ES-I3 (cell line): ENCODE measurements at regions not wholly inside any gene's neighbourhood (a gene's known extent, or its start where the extent isn't known, plus 50 kb on each side); places are given as distances from the start of the nearest gene placed in this dataset.

Experiments
- H3K36me3 ChIP-seq: 2 replicates; pipeline ENCODE4 v1.6.1; 2013; ENCODE audit warnings: mild to moderate bottlenecking, low read length, control low read depth, moderate library complexity; ENCODE audit not compliant: insufficient read depth
- H3K4me1 ChIP-seq: 2 replicates; pipeline ENCODE4 v1.6.1; 2013; ENCODE audit warnings: mild to moderate bottlenecking, control low read depth, low read length; ENCODE audit not compliant: insufficient read depth
- H3K9ac ChIP-seq: 2 replicates; pipeline ENCODE4 v1.6.1; 2013; ENCODE audit warnings: low read depth, mild to moderate bottlenecking, low read length, moderate library complexity
- H3K9me3 ChIP-seq: 2 replicates; pipeline ENCODE4 v1.6.1; 2013; ENCODE audit warnings: mild to moderate bottlenecking, low read length, moderate library complexity; ENCODE audit not compliant: control insufficient read depth, insufficient read depth

DNA sequence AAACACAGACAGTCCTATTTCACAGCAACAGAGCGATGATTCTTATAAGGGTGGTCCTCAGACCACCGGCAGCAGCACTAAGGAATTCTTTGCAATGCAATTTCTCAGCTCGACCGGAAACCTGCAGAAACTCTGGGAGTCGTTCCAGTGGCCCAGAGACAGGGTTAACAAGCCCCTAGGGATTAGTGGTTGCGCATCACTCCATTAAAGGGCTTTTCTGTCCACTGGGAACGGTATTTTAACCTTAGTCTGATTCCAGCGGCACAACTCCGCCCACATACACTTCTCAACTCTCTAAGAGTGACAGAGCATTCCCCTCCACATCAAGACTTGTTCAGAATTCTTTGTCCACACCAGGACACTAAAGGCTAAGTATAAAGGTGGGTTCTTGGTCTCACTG is 341.5 kb downstream of the TFAP2A start:
- Histone ChIP-seq H3K9me3 (no peaks in the 10 kb centered on the region), H3K9ac (no peak overlapping the region), H3K4me1 (no peaks in the 10 kb centered on the region), H3K36me3 (no peaks in the 10 kb centered on the region)

DNA sequence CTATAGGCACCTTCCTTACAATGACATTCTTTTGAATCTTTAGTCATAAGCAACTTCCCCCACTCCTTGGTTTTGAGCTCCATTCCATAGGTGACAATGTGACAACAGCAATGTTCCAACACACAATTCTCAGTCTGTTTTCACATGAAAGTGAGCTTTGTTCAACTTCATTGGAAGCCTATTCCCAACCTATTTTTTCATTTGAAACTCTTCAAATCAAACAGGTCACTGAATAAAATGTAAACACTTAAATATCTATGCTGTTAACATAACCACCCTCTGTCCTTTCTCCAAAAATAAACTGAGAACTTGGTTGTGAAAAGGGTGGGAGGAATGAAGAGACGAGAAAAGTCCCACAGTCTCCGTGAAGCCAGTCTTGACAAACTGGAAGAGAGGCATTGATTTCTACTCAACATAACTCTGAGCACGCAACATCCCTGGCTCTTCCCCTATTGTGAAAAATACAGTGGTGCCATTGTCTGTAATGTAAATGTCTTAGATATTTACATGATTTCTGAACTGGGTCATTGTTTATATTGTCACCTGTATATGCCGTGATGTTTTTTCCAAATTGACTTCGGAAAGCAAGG is 343.1 kb downstream of the TFAP2A start:
- Histone ChIP-seq H3K4me1 (no peaks in the 10 kb centered on the region), H3K9me3 (no peaks in the 10 kb centered on the region), H3K9ac (no peak overlapping the region), H3K36me3 (no peaks in the 10 kb centered on the region)

DNA sequence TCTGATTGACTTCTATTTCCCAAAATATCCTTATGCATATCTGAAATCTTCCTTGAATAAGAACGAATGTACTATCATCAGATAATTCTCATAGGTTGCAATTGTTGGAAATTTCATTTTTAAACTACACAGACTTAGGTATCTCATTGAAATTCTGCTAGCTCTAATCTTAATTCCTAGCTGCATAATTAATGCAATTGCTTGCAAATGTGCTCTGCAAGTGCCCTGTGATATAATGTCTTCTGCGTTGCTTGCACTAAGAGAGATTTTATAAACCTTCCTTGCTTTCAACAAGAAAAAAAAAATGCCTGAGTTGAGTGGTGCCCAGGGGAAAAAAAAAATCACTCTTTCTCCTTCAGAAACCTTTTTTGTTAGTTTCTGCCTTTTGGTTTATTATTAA is 354.9 kb downstream of the TFAP2A start:
- H3K9me3 ChIP-seq = no peaks in the 10 kb centered on the region
- peaks cover 9% of the 10 kb centered on the region; the same call in 1 of the 2 replicates for H3K4me1 ChIP-seq
- no peaks in the 10 kb centered on the region for H3K36me3 ChIP-seq
- no peak overlapping the region for H3K9ac ChIP-seq

DNA sequence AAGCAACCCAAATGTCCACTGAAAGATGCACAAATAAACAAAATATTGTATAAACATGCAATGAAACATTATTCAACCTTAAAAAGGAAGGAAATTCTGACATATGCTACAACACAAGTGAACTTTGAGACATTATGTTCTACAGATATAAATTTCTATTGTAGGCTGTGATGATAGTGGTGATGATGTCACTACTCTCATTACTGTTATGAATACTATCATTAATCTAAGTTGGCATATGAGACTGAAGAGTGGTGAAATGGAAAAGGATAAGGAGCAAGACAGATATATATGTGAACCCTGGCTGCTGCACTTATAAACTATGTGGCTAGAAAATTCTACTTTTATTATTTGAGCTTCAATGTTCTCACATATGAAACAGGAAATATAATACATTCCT is 360.2 kb downstream of the TFAP2A start:
- Histone ChIP-seq H3K9ac (no peak overlapping the region), H3K9me3 (no peaks in the 10 kb centered on the region), H3K4me1 (no peaks in the 10 kb centered on the region), H3K36me3 (no peaks in the 10 kb centered on the region)

DNA sequence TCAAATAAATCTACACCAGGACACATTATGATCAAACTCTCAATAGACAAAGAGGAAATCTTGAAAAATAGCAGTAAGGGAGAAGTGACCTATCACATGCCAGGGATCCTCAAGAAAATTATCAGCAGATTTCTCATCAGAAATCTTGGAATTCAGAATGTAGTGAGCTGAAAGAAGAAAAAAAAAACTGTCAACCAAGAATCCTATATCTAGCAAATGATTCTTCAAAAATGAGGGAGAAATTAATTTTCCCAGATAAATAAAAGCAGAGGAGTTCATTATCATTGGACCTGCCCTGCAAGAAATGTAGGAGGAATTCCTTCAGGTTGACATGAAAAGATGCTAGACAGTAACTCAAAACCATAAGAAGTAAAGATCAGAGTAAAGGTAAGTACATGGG is 363.6 kb downstream of the TFAP2A start:
- H3K9ac ChIP-seq = no peak overlapping the region
- no peaks in the 10 kb centered on the region for H3K36me3 ChIP-seq
- H3K4me1 ChIP-seq = no peaks in the 10 kb centered on the region
- no peaks in the 10 kb centered on the region for H3K9me3 ChIP-seq

DNA sequence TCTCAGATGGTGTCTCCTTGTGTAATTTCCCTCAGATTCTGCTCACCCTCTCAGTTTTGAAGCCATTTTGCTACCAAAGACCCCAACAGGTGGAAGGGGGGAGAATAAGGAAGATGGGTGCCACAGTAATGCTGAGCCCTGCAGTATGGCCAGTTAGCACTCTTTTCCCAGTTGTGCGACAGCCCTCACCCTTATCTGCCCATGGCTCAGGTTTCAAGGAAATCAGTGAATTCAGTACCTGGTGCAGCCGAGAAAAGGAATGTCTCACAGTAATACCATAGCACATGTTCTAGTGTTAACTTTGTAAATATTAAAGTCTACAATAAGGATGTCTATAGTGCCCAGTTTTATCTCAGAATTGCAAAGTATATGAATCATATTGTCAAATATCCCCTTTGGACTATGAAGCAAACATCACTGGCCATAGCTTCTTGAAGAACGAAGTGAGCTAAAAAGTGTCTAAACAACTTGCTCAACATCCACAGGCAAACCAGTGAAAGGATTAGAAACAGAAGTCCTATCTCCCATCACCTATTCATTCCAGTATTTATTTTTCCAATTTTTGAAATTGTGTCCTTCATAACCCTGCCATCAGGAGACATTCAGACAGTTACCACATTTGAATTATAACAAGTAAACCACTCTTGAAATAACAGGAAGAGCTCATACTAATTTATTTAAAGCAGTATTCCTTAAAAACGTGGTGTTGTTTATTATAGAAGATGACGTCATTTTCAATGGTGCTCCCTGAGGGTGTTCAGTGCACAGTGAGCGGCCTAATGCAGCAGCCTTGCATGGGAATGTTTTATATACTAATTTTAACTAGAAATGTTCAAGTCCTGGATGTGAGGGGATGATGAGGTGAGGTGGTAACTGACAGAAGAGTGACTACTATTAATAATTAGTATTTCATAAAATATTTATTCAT is 366.2 kb downstream of the TFAP2A start:
- Histone ChIP-seq H3K4me1 (no peaks in the 10 kb centered on the region), H3K9me3 (no peaks in the 10 kb centered on the region), H3K36me3 (no peaks in the 10 kb centered on the region), H3K9ac (no peak overlapping the region)

DNA sequence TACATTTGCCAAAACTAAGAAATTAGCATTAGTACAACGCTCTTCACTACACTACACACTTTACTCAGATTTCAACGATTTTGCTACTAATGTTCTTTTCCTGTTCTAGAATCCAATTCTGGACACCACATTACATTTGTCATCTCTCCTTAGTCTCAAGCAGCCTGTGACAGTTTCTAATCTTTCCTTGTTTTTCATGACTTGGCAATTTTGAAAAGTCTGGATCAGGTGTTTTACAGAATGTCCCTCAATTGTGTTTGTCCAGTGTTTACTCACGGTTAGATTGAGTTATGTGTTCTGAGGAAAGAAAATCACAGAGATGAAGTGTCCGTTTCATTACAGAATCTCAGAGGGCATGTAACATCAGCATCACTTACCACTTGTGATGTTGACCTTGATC is 372.6 kb downstream of the TFAP2A start:
- Histone ChIP-seq H3K9me3 (no peaks in the 10 kb centered on the region), H3K9ac (no peak overlapping the region), H3K36me3 (no peaks in the 10 kb centered on the region), H3K4me1 (no peaks in the 10 kb centered on the region)

DNA sequence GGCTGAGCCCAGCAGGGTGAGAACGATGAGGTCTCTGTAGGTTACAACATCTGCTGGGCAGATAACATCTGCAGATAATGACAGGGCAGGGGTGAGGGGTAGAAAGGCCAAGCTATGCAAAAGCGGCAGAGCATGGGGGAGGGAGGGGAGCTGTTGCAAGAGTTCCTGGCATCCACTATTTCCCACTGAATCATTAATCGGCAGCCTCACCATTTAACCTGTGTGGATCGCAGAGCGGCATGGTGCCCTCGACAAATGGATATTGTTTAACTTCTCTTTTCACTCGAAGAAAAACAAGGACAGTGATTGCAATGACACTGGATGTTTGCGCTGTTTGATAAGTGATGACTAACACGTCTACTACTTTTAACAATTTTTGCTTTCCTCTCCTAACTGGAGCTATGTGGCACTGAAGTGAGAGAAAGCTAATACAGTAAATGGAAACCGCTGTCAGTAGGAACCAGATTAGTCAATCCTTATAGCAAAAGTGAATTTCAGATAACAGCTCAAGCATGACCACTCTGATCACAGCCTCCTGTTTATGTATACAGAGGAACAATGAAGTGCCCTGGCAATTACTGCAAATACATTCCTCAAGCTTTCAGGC is 381.5 kb downstream of the TFAP2A start:
- no peak overlapping the region for H3K9ac ChIP-seq
- H3K9me3 ChIP-seq = no peaks in the 10 kb centered on the region
- H3K4me1 ChIP-seq = peaks cover 9% of the 10 kb centered on the region; the same call in 1 of the 2 replicates
- no peaks in the 10 kb centered on the region for H3K36me3 ChIP-seq

DNA sequence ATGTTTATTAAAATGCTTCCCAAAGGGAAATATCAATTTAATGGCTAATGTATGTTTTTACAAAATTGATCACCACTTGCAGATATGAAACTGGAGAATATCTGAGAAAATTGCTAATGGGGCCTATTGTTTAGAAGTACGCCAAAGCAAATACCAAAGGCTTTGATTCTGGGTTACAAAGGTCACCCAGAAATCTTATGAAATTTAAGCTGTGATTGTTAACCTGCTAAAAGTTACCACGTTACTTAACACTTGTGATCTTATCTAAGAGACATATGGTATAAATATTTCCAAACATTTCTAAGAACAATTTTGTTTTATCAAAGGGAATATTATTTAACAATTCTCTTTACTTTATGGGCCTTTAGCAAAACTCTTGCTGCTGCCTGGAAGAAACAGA is 383.3 kb downstream of the TFAP2A start:
- no peaks in the 10 kb centered on the region for H3K36me3 ChIP-seq
- H3K4me1 ChIP-seq = peaks cover 9% of the 10 kb centered on the region; the same call in 1 of the 2 replicates
- H3K9ac ChIP-seq = no peak overlapping the region
- no peaks in the 10 kb centered on the region for H3K9me3 ChIP-seq

DNA sequence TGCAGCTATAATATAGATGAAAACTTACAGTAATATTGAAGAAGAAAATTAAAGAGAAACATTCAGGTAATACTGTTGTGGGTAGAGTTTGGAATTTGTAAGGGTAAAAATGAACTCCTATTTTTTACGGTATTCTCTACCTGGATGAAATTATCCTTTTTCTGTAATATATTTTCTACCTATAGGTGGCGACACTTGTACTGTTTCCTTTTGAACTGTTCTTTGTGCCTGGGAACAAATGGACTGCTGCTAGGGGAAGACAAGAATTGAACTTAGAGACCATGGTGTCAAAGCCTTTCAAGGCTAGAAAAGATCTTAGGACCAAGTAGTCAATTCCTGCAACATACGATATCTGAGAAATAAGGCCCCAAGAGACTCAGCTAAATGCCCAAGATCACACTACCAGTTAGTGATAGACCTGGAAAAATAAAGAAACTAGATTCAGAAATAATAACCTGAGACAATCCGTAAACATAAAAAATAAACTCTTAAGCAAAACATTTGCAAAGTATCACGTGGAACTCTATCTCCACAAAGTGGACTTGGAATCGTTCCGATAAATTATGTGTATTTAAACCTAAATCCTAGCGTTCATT is 383.8 kb downstream of the TFAP2A start:
- Histone ChIP-seq H3K36me3 (no peaks in the 10 kb centered on the region), H3K9ac (no peak overlapping the region), H3K9me3 (no peaks in the 10 kb centered on the region), H3K4me1 (peaks cover 9% of the 10 kb centered on the region; the same call in 1 of the 2 replicates)

DNA sequence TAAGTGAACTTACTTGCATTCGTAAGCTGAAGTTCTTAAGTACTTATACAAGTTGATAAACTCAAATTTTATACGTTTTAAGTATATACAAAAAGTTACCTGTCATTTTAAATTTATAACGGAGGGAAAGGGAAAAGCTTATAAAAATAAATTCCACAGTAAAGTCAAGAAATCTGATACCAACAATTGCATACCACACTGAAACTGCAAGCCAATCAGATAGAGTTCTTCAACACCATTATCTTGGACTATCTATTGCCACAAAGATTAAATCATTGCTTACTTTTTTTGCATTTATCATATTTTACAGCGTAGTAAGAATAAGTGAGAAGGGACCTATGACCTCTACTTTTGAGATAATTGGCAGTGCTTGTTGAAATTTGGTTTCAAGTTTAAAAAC is 386.7 kb downstream of the TFAP2A start:
- no peaks in the 10 kb centered on the region for H3K9me3 ChIP-seq
- peaks cover 4% of the 10 kb centered on the region; the same call in 1 of the 2 replicates for H3K4me1 ChIP-seq
- H3K36me3 ChIP-seq = no peaks in the 10 kb centered on the region
- H3K9ac ChIP-seq = no peak overlapping the region

DNA sequence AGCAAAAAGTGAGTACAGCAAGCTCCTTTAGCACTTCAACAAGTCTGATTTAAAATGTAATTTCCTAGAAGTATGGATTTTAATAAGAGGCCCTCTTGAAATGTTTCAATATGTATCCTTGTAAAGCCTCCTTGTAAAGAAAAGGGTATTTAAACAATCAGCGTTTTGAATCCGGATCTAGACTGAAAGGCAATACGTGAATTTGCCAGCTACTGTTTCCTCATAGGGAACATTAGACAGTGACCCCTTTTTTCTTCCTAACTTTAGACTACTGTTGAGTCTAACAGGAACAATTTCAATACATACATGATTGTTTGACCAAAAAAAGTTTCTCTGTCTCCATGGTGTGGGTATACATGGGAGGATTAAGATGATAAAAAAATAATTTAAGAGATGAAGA is 395.0 kb downstream of the TFAP2A start:
- Histone ChIP-seq H3K4me1 (no peaks in the 10 kb centered on the region), H3K9me3 (no peaks in the 10 kb centered on the region)

DNA sequence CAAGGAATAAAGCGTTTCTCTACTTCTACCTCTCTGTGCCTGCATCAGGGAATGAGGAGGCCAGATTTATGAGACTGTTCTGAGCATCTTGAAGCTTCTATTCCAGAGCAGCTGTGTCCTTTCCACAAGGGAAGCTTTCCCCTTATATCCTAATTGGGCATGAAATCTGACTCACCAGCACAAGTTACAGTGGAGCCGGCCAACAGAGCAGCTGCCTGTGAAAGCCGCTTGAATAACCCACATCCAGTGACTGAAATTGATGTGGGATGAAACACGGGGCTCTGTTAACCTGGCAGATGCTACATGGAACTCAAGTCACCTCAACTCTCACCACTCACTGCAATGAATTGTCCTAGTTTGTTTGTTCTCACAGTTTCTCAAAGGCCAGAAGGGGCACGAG is 400.3 kb downstream of the TFAP2A start:
- no peaks in the 10 kb centered on the region for H3K36me3 ChIP-seq
- H3K9me3 ChIP-seq = no peaks in the 10 kb centered on the region
- no peaks in the 10 kb centered on the region for H3K4me1 ChIP-seq
- H3K9ac ChIP-seq = no peak overlapping the region

More for the DNA sequence above, 395.0 kb downstream of the TFAP2A start:
- Histone ChIP-seq H3K36me3 (no peaks in the 10 kb centered on the region), H3K9ac (no peak overlapping the region)

DNA sequence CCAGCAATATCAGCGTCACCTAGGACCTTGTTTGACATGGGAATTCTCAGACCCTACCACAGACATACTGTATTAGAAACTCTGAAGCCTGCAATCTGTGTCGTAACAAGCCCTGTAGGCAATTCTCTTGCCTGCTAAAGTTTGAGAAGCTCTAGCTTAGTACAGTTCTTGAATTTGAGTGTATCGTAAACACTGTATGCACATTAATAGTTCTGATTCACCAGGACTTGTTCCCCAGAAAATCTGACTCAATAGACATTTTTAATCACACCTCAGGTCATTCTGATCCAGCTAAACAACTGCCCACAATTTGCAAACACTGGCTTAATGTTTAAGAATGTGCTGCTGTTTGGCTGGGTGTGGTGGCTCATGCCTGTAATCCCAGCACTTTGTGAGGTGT is 414.3 kb downstream of the TFAP2A start:
- Histone ChIP-seq H3K9me3 (no peaks in the 10 kb centered on the region), H3K4me1 (no peaks in the 10 kb centered on the region), H3K36me3 (no peaks in the 10 kb centered on the region), H3K9ac (no peak overlapping the region)
